ENCODE measurements at regions not wholly inside any gene's neighbourhood (a gene's known extent, or its start where the extent isn't known, plus 50 kb on each side); places are given as distances from the start of the nearest gene placed in this dataset.

DNA sequence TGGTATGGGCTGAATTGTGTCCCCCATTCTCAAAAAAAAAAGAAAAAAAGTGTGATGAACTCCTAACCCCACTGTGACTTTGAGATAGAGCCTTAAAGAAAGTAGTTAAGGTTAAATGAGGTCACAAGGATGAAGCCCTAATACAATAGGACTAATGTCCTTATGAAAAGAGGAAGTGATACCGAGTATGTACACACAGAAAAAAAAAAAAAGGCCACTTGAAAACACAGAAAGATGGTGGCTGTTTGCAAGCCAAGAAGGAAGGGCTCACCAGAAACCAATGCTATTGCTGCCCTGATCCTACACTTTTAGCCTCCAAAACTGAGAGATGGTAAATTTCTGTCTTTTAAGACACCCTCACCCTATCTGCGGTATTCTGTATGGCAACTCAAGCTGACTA is 955.6 kb downstream of the PCDH17 start:
- Histone ChIP-seq H3K36me3 (ENCODE audit: control insufficient read depth, low read depth, low read length) (no peaks in the 10 kb centered on the region), H3K4me3 (ENCODE audit: low read length) (no peak overlapping the region), H3K27ac (ENCODE audit: low read length) (no peak overlapping the region), H3K9me3 (ENCODE audit: control insufficient read depth, low read depth, low read length) (no peaks in the 10 kb centered on the region), H3K9ac (ENCODE audit: low read length) (no peak overlapping the region), H3K4me1 (ENCODE audit: control insufficient read depth, low read depth, low read length) (no peaks in the 10 kb centered on the region), H3K27me3 (ENCODE audit: control insufficient read depth, insufficient read depth, low read length) (no peaks in the 10 kb centered on the region)

DNA sequence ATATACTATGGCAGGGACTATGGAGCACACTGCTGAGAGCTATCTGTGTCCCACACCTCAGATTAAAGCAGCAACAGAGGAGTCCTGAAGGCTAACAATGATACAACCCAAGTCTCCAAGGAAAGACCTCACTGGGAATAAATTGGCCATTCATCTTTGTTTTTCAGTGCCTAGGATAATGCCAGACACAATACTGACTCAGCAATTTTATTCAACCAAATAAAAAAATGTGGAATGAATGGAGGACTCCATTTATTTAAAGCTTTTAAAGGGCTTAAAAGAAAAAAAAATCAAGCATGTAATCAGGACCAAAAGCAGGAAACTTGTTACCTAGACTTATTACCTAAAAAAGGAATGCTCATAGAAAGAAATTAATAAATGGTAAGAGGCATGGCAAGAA is 960.5 kb downstream of the PCDH17 start:
- Histone ChIP-seq H3K27ac (ENCODE audit: low read length) (no peak overlapping the region), H3K4me3 (ENCODE audit: low read length) (no peak overlapping the region), H3K27me3 (ENCODE audit: control insufficient read depth, insufficient read depth, low read length) (no peaks in the 10 kb centered on the region), H3K9ac (ENCODE audit: low read length) (no peak overlapping the region), H3K4me1 (ENCODE audit: control insufficient read depth, low read depth, low read length) (peaks cover 8% of the 10 kb centered on the region), H3K36me3 (ENCODE audit: control insufficient read depth, low read depth, low read length) (no peaks in the 10 kb centered on the region), H3K9me3 (ENCODE audit: control insufficient read depth, low read depth, low read length) (no peaks in the 10 kb centered on the region)

DNA sequence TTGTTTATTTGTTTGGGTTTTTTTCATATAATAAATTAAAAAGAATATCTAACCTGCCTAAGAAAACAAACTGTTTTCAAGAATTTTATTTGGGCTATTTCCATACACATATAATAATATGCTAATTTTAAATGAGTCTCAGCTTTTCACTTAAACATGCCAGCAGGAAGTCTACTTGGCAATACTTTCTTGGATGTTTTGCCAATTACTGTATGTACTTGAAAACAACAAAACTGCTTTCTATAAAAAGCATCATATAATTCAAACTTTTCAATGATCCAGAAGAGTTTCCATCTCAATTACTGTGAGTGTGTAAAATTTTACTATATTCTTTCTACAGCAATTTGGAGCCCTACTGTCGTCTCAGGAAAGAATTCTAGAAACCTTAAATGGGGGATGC is 961.2 kb downstream of the PCDH17 start:
- H3K27ac ChIP-seq (ENCODE audit: low read length) = no peak overlapping the region
- peaks cover 8% of the 10 kb centered on the region for H3K4me1 ChIP-seq (ENCODE audit: control insufficient read depth, low read depth, low read length)
- no peaks in the 10 kb centered on the region for H3K36me3 ChIP-seq (ENCODE audit: control insufficient read depth, low read depth, low read length)
- no peaks in the 10 kb centered on the region for H3K9me3 ChIP-seq (ENCODE audit: control insufficient read depth, low read depth, low read length)
- H3K9ac ChIP-seq (ENCODE audit: low read length) = no peak overlapping the region
- no peak overlapping the region for H3K4me3 ChIP-seq (ENCODE audit: low read length)
- H3K27me3 ChIP-seq (ENCODE audit: control insufficient read depth, insufficient read depth, low read length) = no peaks in the 10 kb centered on the region

GRCh38 chr13:58594747-58595600 is 963.4 kb downstream of the PCDH17 start:
- no peak overlapping the region for H3K27ac ChIP-seq (ENCODE audit: low read length)
- H3K9ac ChIP-seq (ENCODE audit: low read length) = no peak overlapping the region
- H3K9me3 ChIP-seq (ENCODE audit: control insufficient read depth, low read depth, low read length) = no peaks in the 10 kb centered on the region
- H3K36me3 ChIP-seq (ENCODE audit: control insufficient read depth, low read depth, low read length) = no peaks in the 10 kb centered on the region
- H3K27me3 ChIP-seq (ENCODE audit: control insufficient read depth, insufficient read depth, low read length) = no peaks in the 10 kb centered on the region
- no peak overlapping the region for H3K4me3 ChIP-seq (ENCODE audit: low read length)
- H3K4me1 ChIP-seq (ENCODE audit: control insufficient read depth, low read depth, low read length) = peaks cover 8% of the 10 kb centered on the region

GRCh38 chr13:58597552-58597951 is 966.0 kb downstream of the PCDH17 start:
- H3K9me3 ChIP-seq (ENCODE audit: control insufficient read depth, low read depth, low read length) = no peaks in the 10 kb centered on the region
- no peak overlapping the region for H3K9ac ChIP-seq (ENCODE audit: low read length)
- no peak overlapping the region for H3K27ac ChIP-seq (ENCODE audit: low read length)
- H3K36me3 ChIP-seq (ENCODE audit: control insufficient read depth, low read depth, low read length) = no peaks in the 10 kb centered on the region
- H3K27me3 ChIP-seq (ENCODE audit: control insufficient read depth, insufficient read depth, low read length) = no peaks in the 10 kb centered on the region
- peaks cover 8% of the 10 kb centered on the region for H3K4me1 ChIP-seq (ENCODE audit: control insufficient read depth, low read depth, low read length)
- no peak overlapping the region for H3K4me3 ChIP-seq (ENCODE audit: low read length)

- Histone ChIP-seq H3K4me3 (ENCODE audit: low read length) (no peak overlapping the region), H3K4me1 (ENCODE audit: control insufficient read depth, low read depth, low read length) (peaks cover 8% of the 10 kb centered on the region), H3K27me3 (ENCODE audit: control insufficient read depth, insufficient read depth, low read length) (no peaks in the 10 kb centered on the region), H3K9ac (ENCODE audit: low read length) (no peak overlapping the region), H3K27ac (ENCODE audit: low read length) (no peak overlapping the region), H3K9me3 (ENCODE audit: control insufficient read depth, low read depth, low read length) (no peaks in the 10 kb centered on the region), H3K36me3 (ENCODE audit: control insufficient read depth, low read depth, low read length) (no peaks in the 10 kb centered on the region)
Observed at GRCh38 chr13:58598241-58598640, 966.7 kb downstream of the PCDH17 start.

GRCh38 chr13:58611117-58611516 is 979.6 kb downstream of the PCDH17 start:
- Histone ChIP-seq H3K9me3 (ENCODE audit: control insufficient read depth, low read depth, low read length) (no peaks in the 10 kb centered on the region), H3K27me3 (ENCODE audit: control insufficient read depth, insufficient read depth, low read length) (no peaks in the 10 kb centered on the region), H3K4me3 (ENCODE audit: low read length) (no peak overlapping the region), H3K27ac (ENCODE audit: low read length) (no peak overlapping the region), H3K9ac (ENCODE audit: low read length) (no peak overlapping the region), H3K4me1 (ENCODE audit: control insufficient read depth, low read depth, low read length) (no peaks in the 10 kb centered on the region), H3K36me3 (ENCODE audit: control insufficient read depth, low read depth, low read length) (no peaks in the 10 kb centered on the region)

DNA sequence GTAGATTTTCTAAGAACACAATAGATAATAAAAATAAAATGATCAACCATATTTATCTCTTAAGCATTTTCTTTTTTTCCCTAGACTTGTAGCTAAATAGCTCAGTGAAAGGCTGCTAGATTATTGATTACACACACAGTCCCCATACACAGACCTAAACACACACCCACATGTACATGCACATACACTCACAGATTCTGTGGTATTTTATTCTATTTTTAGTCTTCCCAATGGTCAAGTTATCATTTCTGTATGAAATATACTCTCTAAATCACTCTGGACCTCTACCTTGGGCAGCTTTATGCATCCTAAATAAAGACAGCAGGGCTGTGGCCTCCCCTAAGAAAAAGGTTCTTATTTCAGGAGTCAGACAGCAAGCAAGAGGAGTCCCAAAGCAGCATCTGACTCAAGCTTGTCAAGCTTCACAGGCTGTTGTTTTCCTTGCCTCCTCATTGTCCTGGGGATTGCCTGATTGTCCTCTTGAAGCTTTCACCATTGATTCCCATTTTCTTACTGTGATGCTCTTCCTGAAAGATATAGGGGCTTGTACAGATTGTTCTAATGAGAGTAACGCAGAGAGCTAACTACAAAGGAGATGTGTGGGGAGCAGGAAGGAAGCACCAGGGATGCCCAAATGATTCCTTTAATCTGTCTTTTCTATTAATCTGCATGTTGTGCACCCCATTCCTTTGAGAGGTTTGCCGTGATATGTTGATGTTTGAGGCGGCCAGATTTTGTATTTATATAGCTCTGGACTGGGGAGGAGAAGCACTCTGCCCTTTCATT is 986.5 kb downstream of the PCDH17 start:
- no peak overlapping the region for H3K9ac ChIP-seq (ENCODE audit: low read length)
- H3K9me3 ChIP-seq (ENCODE audit: control insufficient read depth, low read depth, low read length) = no peaks in the 10 kb centered on the region
- H3K4me1 ChIP-seq (ENCODE audit: control insufficient read depth, low read depth, low read length) = peaks cover 22% of the 10 kb centered on the region
- H3K27me3 ChIP-seq (ENCODE audit: control insufficient read depth, insufficient read depth, low read length) = no peaks in the 10 kb centered on the region
- H3K36me3 ChIP-seq (ENCODE audit: control insufficient read depth, low read depth, low read length) = no peaks in the 10 kb centered on the region
- no peak overlapping the region for H3K4me3 ChIP-seq (ENCODE audit: low read length)
- no peak overlapping the region for H3K27ac ChIP-seq (ENCODE audit: low read length)

GRCh38 chr13:58619396-58620113 is 988.0 kb downstream of the PCDH17 start:
- H3K36me3 ChIP-seq (ENCODE audit: control insufficient read depth, low read depth, low read length) = no peaks in the 10 kb centered on the region
- no peaks in the 10 kb centered on the region for H3K27me3 ChIP-seq (ENCODE audit: control insufficient read depth, insufficient read depth, low read length)
- no peak overlapping the region for H3K4me3 ChIP-seq (ENCODE audit: low read length)
- peaks cover 22% of the 10 kb centered on the region for H3K4me1 ChIP-seq (ENCODE audit: control insufficient read depth, low read depth, low read length)
- no peaks in the 10 kb centered on the region for H3K9me3 ChIP-seq (ENCODE audit: control insufficient read depth, low read depth, low read length)
- no peak overlapping the region for H3K9ac ChIP-seq (ENCODE audit: low read length)
- H3K27ac ChIP-seq (ENCODE audit: low read length) = no peak overlapping the region

DNA sequence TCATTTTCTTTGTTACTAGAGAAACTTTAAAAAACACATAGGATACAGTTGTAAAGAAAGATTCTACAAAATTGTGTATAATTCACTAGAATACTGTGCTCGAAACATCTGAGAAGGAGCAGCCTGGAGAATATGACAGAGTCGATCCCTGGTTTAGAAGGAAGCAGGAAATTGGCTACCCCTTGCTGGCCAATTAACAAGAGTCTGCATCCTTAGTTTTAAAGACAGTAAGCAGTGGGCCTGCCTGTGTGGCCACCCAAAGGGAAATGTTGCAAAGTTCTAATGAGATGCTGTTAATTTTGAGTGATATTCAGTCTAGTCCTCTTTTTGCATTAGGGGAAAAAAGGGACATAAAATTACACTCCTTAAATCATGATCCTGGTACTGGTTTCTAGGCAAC is 988.6 kb downstream of the PCDH17 start:
- no peak overlapping the region for H3K9ac ChIP-seq (ENCODE audit: low read length)
- no peaks in the 10 kb centered on the region for H3K27me3 ChIP-seq (ENCODE audit: control insufficient read depth, insufficient read depth, low read length)
- no peaks in the 10 kb centered on the region for H3K36me3 ChIP-seq (ENCODE audit: control insufficient read depth, low read depth, low read length)
- no peak overlapping the region for H3K4me3 ChIP-seq (ENCODE audit: low read length)
- H3K4me1 ChIP-seq (ENCODE audit: control insufficient read depth, low read depth, low read length) = peaks cover 22% of the 10 kb centered on the region
- no peaks in the 10 kb centered on the region for H3K9me3 ChIP-seq (ENCODE audit: control insufficient read depth, low read depth, low read length)
- H3K27ac ChIP-seq (ENCODE audit: low read length) = no peak overlapping the region

DNA sequence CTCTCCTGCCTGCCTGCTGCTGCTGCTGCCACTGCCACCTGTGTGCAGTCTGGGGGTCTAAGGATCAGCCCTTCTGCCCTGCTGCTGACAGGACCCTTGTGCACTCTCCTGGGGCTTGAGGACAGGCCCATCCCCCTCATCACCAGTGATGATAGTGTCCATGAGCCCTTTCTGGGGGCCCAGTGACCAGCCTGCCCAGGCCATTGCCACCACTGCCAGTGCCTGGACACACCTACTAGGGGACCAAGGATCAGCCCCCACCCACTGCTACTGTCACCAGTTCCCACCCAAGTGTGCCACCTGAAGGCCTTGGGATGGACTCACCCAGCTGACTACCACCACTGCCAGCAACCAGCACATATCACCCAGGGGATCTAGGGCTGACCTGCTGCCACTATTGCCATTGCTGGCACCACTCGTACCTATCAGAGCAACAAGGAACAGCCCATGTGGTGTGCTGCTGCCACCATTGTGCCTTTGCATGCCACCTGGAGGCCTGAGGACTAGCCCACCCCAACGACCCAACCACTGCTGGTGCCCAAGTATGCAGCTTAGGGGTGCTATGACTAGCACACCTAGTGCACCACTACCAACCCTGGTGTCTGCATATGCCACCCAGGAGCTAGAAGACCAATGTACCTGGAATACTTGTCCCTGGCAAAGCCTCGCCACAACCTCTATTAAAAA is 994.3 kb downstream of the PCDH17 start:
- no peaks in the 10 kb centered on the region for H3K36me3 ChIP-seq (ENCODE audit: control insufficient read depth, low read depth, low read length)
- H3K9ac ChIP-seq (ENCODE audit: low read length) = no peak overlapping the region
- no peaks in the 10 kb centered on the region for H3K27me3 ChIP-seq (ENCODE audit: control insufficient read depth, insufficient read depth, low read length)
- H3K4me1 ChIP-seq (ENCODE audit: control insufficient read depth, low read depth, low read length) = no peaks in the 10 kb centered on the region
- H3K9me3 ChIP-seq (ENCODE audit: control insufficient read depth, low read depth, low read length) = no peaks in the 10 kb centered on the region
- no peak overlapping the region for H3K4me3 ChIP-seq (ENCODE audit: low read length)
- no peak overlapping the region for H3K27ac ChIP-seq (ENCODE audit: low read length)

Measured in iPS-18a (cell line).